ENCODE measurements at regions not wholly inside any gene's neighbourhood (a gene's known extent, or its start where the extent isn't known, plus 50 kb on each side); places are given as distances from the start of the nearest gene placed in this dataset.
"Not testable (repeated sequence)": the region's sequence is repeated elsewhere in the genome, so short reads cannot be mapped to it uniquely, and the experiment has no call there.

- Histone ChIP-seq H3K4me1 (no peaks in the 10 kb centered on the region), H3K27me3 (ENCODE audit: low read depth) (no peaks in the 10 kb centered on the region), H3K27ac (replicated peaks) (no peak overlapping the region), H3K4me3 (no peak overlapping the region), H3K9me3 (replicated peaks) (no peaks in the 10 kb centered on the region), H3K36me3 (no peaks in the 10 kb centered on the region)
- no peak for DNase-seq
- no peak for TF ChIP-seq CTCF (IDR thresholded peaks at IDR 0.05; ENCODE audit: borderline replicate concordance)
- intact Hi-C loops (cut with micrococcal nuclease), result no loop called here
Measured at GRCh38 chrY:7781501-7781900, 869.9 kb upstream of the AMELY start.

GRCh38 chrY:7775436-7775835 is 863.9 kb upstream of the AMELY start:
- H3K36me3 ChIP-seq; intact Hi-C loops (cut with micrococcal nuclease); H3K9me3 ChIP-seq (replicated peaks): not testable (repeated sequence)

GRCh38 chrY:7771771-7772170 is 860.2 kb upstream of the AMELY start:
- no peak for DNase-seq
- no peak for TF ChIP-seq CTCF (IDR thresholded peaks at IDR 0.05; ENCODE audit: borderline replicate concordance)
- Histone ChIP-seq H3K9me3 (replicated peaks) (no peaks in the 10 kb centered on the region), H3K27me3 (ENCODE audit: low read depth) (no peaks in the 10 kb centered on the region), H3K36me3 (no peaks in the 10 kb centered on the region), H3K27ac (replicated peaks) (no peak overlapping the region), H3K4me3 (no peak overlapping the region), H3K4me1 (no peaks in the 10 kb centered on the region)
- intact Hi-C loops (cut with micrococcal nuclease), result no loop called here

More at GRCh38 chrY:7775436-7775835, 863.9 kb upstream of the AMELY start:
- H3K27ac ChIP-seq (replicated peaks); DNase-seq; H3K4me3 ChIP-seq; H3K4me1 ChIP-seq; H3K27me3 ChIP-seq (ENCODE audit: low read depth): not testable (repeated sequence)

- Histone ChIP-seq H3K27ac (replicated peaks) (no peak overlapping the region), H3K27me3 (ENCODE audit: low read depth) (no peaks in the 10 kb centered on the region), H3K4me1 (no peaks in the 10 kb centered on the region), H3K4me3 (no peak overlapping the region), H3K36me3 (no peaks in the 10 kb centered on the region), H3K9me3 (replicated peaks) (no peaks in the 10 kb centered on the region)
- no peak for TF ChIP-seq CTCF (IDR thresholded peaks at IDR 0.05; ENCODE audit: borderline replicate concordance)
- DNase-seq, result no peak
- intact Hi-C loops (cut with micrococcal nuclease), result no loop called here
Measured at GRCh38 chrY:7769790-7770375, 858.3 kb upstream of the AMELY start.

GRCh38 chrY:7768901-7769300 is 857.3 kb upstream of the AMELY start:
- TF ChIP-seq CTCF (IDR thresholded peaks at IDR 0.05; ENCODE audit: borderline replicate concordance), result no peak
- no peak overlapping the region for H3K27ac ChIP-seq (replicated peaks)
- H3K27me3 ChIP-seq (ENCODE audit: low read depth), result no peaks in the 10 kb centered on the region
- H3K9me3 ChIP-seq (replicated peaks), result no peaks in the 10 kb centered on the region
- intact Hi-C loops (cut with micrococcal nuclease), result no loop called here
- H3K4me1 ChIP-seq, result no peaks in the 10 kb centered on the region
- H3K36me3 ChIP-seq, result no peaks in the 10 kb centered on the region
- H3K4me3 ChIP-seq, result no peak overlapping the region
- DNase-seq, result no peak

- no peaks in the 10 kb centered on the region for H3K9me3 ChIP-seq (replicated peaks)
- H3K27ac ChIP-seq (replicated peaks), result no peak overlapping the region
- no peak overlapping the region for H3K4me3 ChIP-seq
- no peak for DNase-seq
- TF ChIP-seq CTCF (IDR thresholded peaks at IDR 0.05; ENCODE audit: borderline replicate concordance), result no peak
- H3K36me3 ChIP-seq, result no peaks in the 10 kb centered on the region
- no peaks in the 10 kb centered on the region for H3K4me1 ChIP-seq
- H3K27me3 ChIP-seq (ENCODE audit: low read depth), result no peaks in the 10 kb centered on the region
- intact Hi-C loops (cut with micrococcal nuclease), result no loop called here
Measured at GRCh38 chrY:7753711-7754110, 842.2 kb upstream of the AMELY start.
